Trophoblast cell (in vitro differentiated cells and primary cell): ENCODE measurements at regions not wholly inside any gene's neighbourhood (a gene's known extent, or its start where the extent isn't known, plus 50 kb on each side); places are given as distances from the start of the nearest gene placed in this dataset.

Experiments
- DNase-seq, 2 donors: peaks; one replicate each; pipeline ENCODE4 v3.0.0-alpha.2; 2016
- H2AFZ ChIP-seq: 2 replicates; pipeline ENCODE4 v1.6.1; 2013; ENCODE audit warnings: low read length, moderate library complexity, mild to moderate bottlenecking; ENCODE audit not compliant: insufficient read depth, poor library complexity
- H2AK5ac ChIP-seq: 2 replicates; pipeline ENCODE4 v1.6.1; 2013; ENCODE audit warnings: mild to moderate bottlenecking, low read length
- H2BK120ac ChIP-seq: 2 replicates; pipeline ENCODE4 v1.6.1; 2013; ENCODE audit warnings: low read length, mild to moderate bottlenecking, moderate library complexity; ENCODE audit not compliant: insufficient read depth, poor library complexity
- H2BK12ac ChIP-seq: 2 replicates; pipeline ENCODE4 v1.6.1; 2013; ENCODE audit warnings: mild to moderate bottlenecking, low read length, moderate library complexity
- H2BK5ac ChIP-seq: 2 replicates; pipeline ENCODE4 v1.6.1; 2013; ENCODE audit warnings: low read length, low read depth, moderate library complexity, mild to moderate bottlenecking; ENCODE audit not compliant: poor library complexity
- H3K14ac ChIP-seq: 2 replicates; pipeline ENCODE4 v1.6.1; 2013; ENCODE audit warnings: mild to moderate bottlenecking, low read length
- H3K18ac ChIP-seq: 2 replicates; pipeline ENCODE4 v1.6.1; 2013; ENCODE audit warnings: mild to moderate bottlenecking, low read length
- H3K23ac ChIP-seq: 2 replicates; pipeline ENCODE4 v1.6.1; 2013; ENCODE audit warnings: low read length
- H3K27ac ChIP-seq: 2 replicates; pipeline ENCODE4 v1.5.1; 2013; ENCODE audit warnings: low read depth, mild to moderate bottlenecking, inconsistent platforms, low read length, moderate library complexity
- H3K27me3 ChIP-seq: 2 replicates; pipeline ENCODE4 v1.6.1; 2013; ENCODE audit warnings: inconsistent platforms, mild to moderate bottlenecking, low read length, moderate library complexity; ENCODE audit not compliant: insufficient read depth
- H3K36me3 ChIP-seq, 2 experiments: 1 replicate in 1 of 2; 2 replicates in 1 of 2; pipeline ENCODE4 v1.6.1; 2013; ENCODE audit warnings: low read length in 2 of 2, mild to moderate bottlenecking in 2 of 2, moderate library complexity in 1 of 2; ENCODE audit not compliant: insufficient read depth in 2 of 2, control insufficient read depth in 1 of 2
- H3K4ac ChIP-seq: 2 replicates; pipeline ENCODE4 v1.6.1; 2013; ENCODE audit warnings: low read depth, mild to moderate bottlenecking, low read length, moderate library complexity
- H3K4me1 ChIP-seq, 2 experiments: 1 replicate in 1 of 2; 2 replicates in 1 of 2; pipeline ENCODE4 v1.6.1; 2013; ENCODE audit warnings: low read length in 2 of 2, mild to moderate bottlenecking in 2 of 2, moderate library complexity in 1 of 2; ENCODE audit not compliant: insufficient read depth in 2 of 2, control insufficient read depth in 1 of 2
- H3K4me2 ChIP-seq: 2 replicates; pipeline ENCODE4 v1.6.1; 2013; ENCODE audit warnings: inconsistent platforms, mild to moderate bottlenecking, low read length, moderate library complexity
- H3K4me3 ChIP-seq: 2 replicates; pipeline ENCODE4 v1.5.1; 2013; ENCODE audit warnings: mild to moderate bottlenecking, low read depth, low read length, inconsistent platforms
- H3K79me1 ChIP-seq: one replicate; pipeline ENCODE4 v1.6.1; 2013; ENCODE audit warnings: low read length
- H3K79me2 ChIP-seq: 2 replicates; pipeline ENCODE4 v1.6.1; 2013; ENCODE audit warnings: low read length, mild to moderate bottlenecking; ENCODE audit not compliant: control insufficient read depth, insufficient read depth, poor library complexity
- H3K9ac ChIP-seq: 2 replicates; pipeline ENCODE4 v1.6.1; 2013; ENCODE audit warnings: mild to moderate bottlenecking, low read length
- H3K9me3 ChIP-seq: 2 replicates; pipeline ENCODE4 v1.6.1; 2013; ENCODE audit warnings: low read depth, mild to moderate bottlenecking, control low read depth, inconsistent platforms, low read length; ENCODE audit not compliant: insufficient read depth
- H4K12ac ChIP-seq: 2 replicates; pipeline ENCODE4 v1.6.1; 2013; ENCODE audit warnings: low read depth, mild to moderate bottlenecking, low read length, moderate library complexity
- H4K8ac ChIP-seq: 2 replicates; pipeline ENCODE4 v1.6.1; 2013; ENCODE audit warnings: low read depth, mild to moderate bottlenecking, low read length, moderate library complexity
- H4K91ac ChIP-seq: one replicate; pipeline ENCODE4 v1.6.1; 2013; ENCODE audit warnings: low read depth, mild to moderate bottlenecking, low read length, moderate library complexity
- WGBS: extraction: QIAGEN DNeasy Blood & Tissue Kit; methylation state at CpG from one replicate; pipeline ENCODE4 v1.1.7; 2013; ENCODE audit warnings: missing lambda C conversion rate; ENCODE audit not compliant: insufficient read length, insufficient coverage; ENCODE audit errors: extremely low coverage; 5-methylcytosine and 5-hydroxymethylcytosine counted together

GRCh38 chr3:124652009-124652408 lies 78.2 kb upstream of the UMPS start:
- Histone ChIP-seq H3K27ac (no peak overlapping the region), H2AK5ac (no peak overlapping the region), H3K4ac (no peak overlapping the region), H3K9me3 (no peaks in the 10 kb centered on the region), H3K4me3 (no peak overlapping the region), H3K4me1 (peaks cover 3 to 5% of the 10 kb centered on the region in 2 experiments), H3K23ac (no peak overlapping the region), H3K14ac (no peak overlapping the region), H4K8ac (no peak overlapping the region), H3K79me2 (no peaks in the 10 kb centered on the region), H2BK12ac (no peak overlapping the region), H3K79me1 (no peaks in the 10 kb centered on the region), H3K27me3 (no peaks in the 10 kb centered on the region), H4K91ac (no peak overlapping the region), H2AFZ (no peak overlapping the region), H3K36me3 (peaks cover 3 to 16% of the 10 kb centered on the region in 2 experiments), H3K9ac (no peak overlapping the region), H4K12ac (no peak overlapping the region), H3K4me2 (no peak overlapping the region), H3K18ac (no peak overlapping the region), H2BK5ac (no peak overlapping the region), H2BK120ac (no peak overlapping the region)
- no peak for DNase-seq

GRCh38 chr3:124653071-124653796 lies 77.0 kb upstream of the UMPS start:
- no peaks in the 10 kb centered on the region for H3K27me3 ChIP-seq
- H3K79me1 ChIP-seq, result no peaks in the 10 kb centered on the region
- H2AFZ ChIP-seq, result no peak overlapping the region
- H2BK12ac ChIP-seq, result no peak overlapping the region
- no peaks in the 10 kb centered on the region for H3K9me3 ChIP-seq
- no peak overlapping the region for H2BK5ac ChIP-seq
- no peak overlapping the region for H3K27ac ChIP-seq
- no peak overlapping the region for H2AK5ac ChIP-seq
- H3K4ac ChIP-seq, result no peak overlapping the region
- H4K8ac ChIP-seq, result no peak overlapping the region
- peaks cover 2 to 4% of the 10 kb centered on the region in 2 experiments for H3K4me1 ChIP-seq
- no peak overlapping the region for H4K91ac ChIP-seq
- no peak overlapping the region for H4K12ac ChIP-seq
- H3K4me3 ChIP-seq, result no peak overlapping the region
- DNase-seq, result no peak
- no peak overlapping the region for H3K18ac ChIP-seq
- no peaks in the 10 kb centered on the region for H3K79me2 ChIP-seq
- no peak overlapping the region for H3K4me2 ChIP-seq
- H3K9ac ChIP-seq, result no peak overlapping the region
- no CpG with 5 or more reads among the region's 3 CpGs for WGBS
- H3K14ac ChIP-seq, result no peak overlapping the region
- H3K36me3 ChIP-seq, result peaks cover 8 to 21% of the 10 kb centered on the region in 2 experiments
- H2BK120ac ChIP-seq, result no peak overlapping the region
- no peak overlapping the region for H3K23ac ChIP-seq

GRCh38 chr3:124653797-124654469 lies 76.3 kb upstream of the UMPS start:
- DNase-seq, result no peak
- Histone ChIP-seq H3K79me1 (no peaks in the 10 kb centered on the region), H2AFZ (no peak overlapping the region), H3K4ac (no peak overlapping the region), H2BK5ac (no peak overlapping the region), H3K9ac (no peak overlapping the region), H4K12ac (no peak overlapping the region), H2BK120ac (no peak overlapping the region), H3K36me3 (peaks cover 11 to 28% of the 10 kb centered on the region in 2 experiments), H4K8ac (no peak overlapping the region), H3K27me3 (no peaks in the 10 kb centered on the region), H4K91ac (no peak overlapping the region), H3K9me3 (no peaks in the 10 kb centered on the region), H3K18ac (no peak overlapping the region), H3K14ac (no peak overlapping the region), H2BK12ac (no peak overlapping the region), H3K4me3 (no peak overlapping the region), H3K23ac (no peak overlapping the region), H3K4me2 (no peak overlapping the region), H3K4me1 (no peaks in the 10 kb centered on the region), H3K79me2 (no peaks in the 10 kb centered on the region), H2AK5ac (no peak overlapping the region), H3K27ac (no peak overlapping the region)
- WGBS, result no CpG with 5 or more reads among the region's 4 CpGs

GRCh38 chr3:124654470-124654845 lies 75.8 kb upstream of the UMPS start:
- H3K4me3 ChIP-seq, result no peak overlapping the region
- no peak overlapping the region for H2BK12ac ChIP-seq
- H3K27ac ChIP-seq, result no peak overlapping the region
- no peak overlapping the region for H4K12ac ChIP-seq
- no peak overlapping the region for H3K23ac ChIP-seq
- DNase-seq, result no peak
- no peak overlapping the region for H2BK5ac ChIP-seq
- H3K4ac ChIP-seq, result no peak overlapping the region
- no peaks in the 10 kb centered on the region for H3K4me1 ChIP-seq
- H4K91ac ChIP-seq, result no peak overlapping the region
- no peak overlapping the region for H3K9ac ChIP-seq
- H3K9me3 ChIP-seq, result no peaks in the 10 kb centered on the region
- H3K27me3 ChIP-seq, result no peaks in the 10 kb centered on the region
- no peak overlapping the region for H2BK120ac ChIP-seq
- no peaks in the 10 kb centered on the region for H3K79me2 ChIP-seq
- no peaks in the 10 kb centered on the region for H3K79me1 ChIP-seq
- H2AK5ac ChIP-seq, result no peak overlapping the region
- H4K8ac ChIP-seq, result no peak overlapping the region
- no peak overlapping the region for H3K14ac ChIP-seq
- H2AFZ ChIP-seq, result no peak overlapping the region
- no peak overlapping the region for H3K4me2 ChIP-seq
- H3K36me3 ChIP-seq, result peaks cover 11 to 31% of the 10 kb centered on the region in 2 experiments
- no peak overlapping the region for H3K18ac ChIP-seq
